ENCODE measurements at regions not wholly inside any gene's neighbourhood (a gene's known extent, or its start where the extent isn't known, plus 50 kb on each side); places are given as distances from the start of the nearest gene placed in this dataset.
"Not testable (repeated sequence)": the region's sequence is repeated elsewhere in the genome, so short reads cannot be mapped to it uniquely, and the experiment has no call there.

DNA sequence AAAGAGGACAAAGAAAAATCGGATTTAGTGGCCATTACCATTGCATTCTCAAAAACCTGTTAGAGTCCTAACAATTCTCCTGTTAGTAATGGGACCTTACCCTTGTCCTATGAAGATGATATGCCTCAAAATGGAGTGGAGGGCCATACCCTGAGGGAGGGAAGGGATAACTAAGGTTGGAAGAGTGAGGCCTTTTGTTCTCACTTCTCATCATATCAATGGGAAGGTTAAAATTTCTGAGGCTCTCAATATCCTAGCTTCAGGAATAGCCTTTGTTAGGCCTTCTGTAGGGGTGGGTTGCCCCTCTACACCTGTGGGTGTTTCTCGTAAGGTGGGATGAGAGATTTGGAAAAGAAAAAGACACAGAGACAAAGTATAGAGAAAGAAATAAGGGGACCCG lies 109.4 kb upstream of the SGIP1 start:
- DNase-seq (ENCODE audit: low spot score): not testable (repeated sequence)

GRCh38 chr1:66426239-66426853 lies 107.6 kb upstream of the SGIP1 start:
- DNase-seq (ENCODE audit: low spot score): no peak

DNA sequence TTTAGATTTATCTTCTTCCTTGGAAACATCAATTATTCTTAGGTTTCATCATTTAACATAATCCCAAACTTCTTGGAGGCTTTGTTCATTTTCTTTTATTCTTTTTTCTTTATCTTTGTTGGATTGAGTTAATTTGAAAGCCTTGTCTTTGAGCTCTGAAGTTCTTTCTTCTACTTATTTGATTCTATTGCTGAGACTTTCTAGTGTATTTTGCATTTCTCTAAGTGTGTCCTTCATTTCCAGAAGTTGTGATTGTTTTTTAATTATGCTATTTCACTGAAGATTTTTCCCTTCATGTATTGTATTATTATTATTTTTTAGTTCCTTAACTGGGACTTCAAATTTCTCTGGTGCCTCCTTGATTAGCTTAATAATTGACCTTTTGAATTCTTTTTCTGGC lies 103.1 kb upstream of the SGIP1 start:
- not testable (repeated sequence) for DNase-seq (ENCODE audit: low spot score)

DNA sequence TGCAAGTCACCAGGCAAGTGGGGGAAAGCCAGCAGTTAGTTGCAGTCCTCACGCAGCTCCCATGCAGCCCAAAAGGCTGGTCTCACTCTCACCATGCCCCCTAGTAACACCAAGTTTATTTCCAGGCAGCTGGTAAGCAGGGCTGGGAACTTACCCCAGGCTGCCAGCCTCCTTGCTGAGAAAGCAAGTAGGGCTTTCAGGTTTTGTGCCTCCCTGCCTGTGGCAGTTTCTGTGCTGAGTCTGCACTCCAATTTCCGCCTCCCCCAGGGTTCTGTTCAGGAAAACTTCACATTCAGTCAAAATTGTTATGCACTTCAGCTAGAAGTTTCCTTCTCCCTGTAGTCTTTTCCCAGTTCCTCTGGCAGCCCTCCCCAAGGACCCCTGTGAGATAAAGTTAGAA lies 102.0 kb upstream of the SGIP1 start:
- no peak for DNase-seq (ENCODE audit: low spot score)

DNA sequence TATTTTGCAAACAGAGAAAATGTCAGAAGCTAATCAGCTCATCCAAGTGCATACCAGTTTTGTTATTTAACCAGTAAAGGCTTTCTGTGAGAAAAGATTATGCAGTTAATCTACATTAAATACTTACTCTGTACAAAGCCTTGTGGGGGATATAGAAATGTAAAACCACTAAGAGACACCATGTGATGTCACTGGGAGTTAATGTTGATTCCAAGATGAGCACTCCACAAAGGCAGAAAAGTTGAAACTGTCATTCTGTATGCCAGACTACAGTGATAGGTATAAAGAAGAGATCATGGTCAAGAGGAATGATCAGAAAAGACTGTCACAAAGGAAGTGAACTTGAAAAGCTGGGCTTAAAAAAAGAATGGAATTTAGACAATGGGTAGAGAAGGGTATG lies 100.3 kb upstream of the SGIP1 start:
- no peak for DNase-seq (ENCODE audit: low spot score)

DNA sequence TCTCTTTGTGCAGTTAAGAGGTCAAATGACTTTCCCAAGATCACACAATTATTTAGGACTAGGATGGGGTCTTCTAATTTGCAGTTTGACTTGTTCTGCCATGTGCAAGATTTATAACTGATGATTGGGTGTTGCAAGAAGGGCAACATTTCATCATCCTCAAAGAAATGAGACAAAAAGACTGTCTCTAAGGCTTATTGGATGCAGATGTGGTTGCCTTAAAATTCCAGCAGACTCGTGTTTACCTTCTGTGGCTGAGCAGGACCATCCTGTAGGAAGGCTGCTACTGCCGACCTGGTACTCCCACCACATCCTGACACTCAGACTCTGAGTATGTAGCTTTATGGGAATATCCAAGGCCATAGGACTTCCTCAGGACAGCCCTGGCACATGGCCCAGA lies 99.9 kb upstream of the SGIP1 start:
- DNase-seq (ENCODE audit: low spot score): no peak

DNA sequence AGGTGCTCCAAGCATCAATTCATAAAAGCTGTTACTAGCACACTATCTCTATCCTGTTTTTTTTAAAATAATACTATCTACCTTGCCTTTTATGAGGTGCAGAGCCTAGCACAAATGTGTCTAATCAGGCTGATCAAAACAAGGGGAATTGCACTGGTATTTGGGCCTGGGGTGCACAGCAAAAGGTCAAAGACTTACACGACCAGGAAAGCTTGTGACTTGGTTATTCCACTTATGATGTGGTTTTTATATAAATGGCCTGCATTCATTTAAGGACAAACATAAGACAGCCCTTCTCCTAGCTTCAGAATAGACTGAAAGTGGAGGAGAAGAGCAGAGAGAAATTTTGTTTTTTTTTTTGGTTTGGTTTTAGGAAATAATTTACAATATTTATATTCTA lies 98.4 kb upstream of the SGIP1 start:
- DNase-seq (ENCODE audit: low spot score): no peak

DNA sequence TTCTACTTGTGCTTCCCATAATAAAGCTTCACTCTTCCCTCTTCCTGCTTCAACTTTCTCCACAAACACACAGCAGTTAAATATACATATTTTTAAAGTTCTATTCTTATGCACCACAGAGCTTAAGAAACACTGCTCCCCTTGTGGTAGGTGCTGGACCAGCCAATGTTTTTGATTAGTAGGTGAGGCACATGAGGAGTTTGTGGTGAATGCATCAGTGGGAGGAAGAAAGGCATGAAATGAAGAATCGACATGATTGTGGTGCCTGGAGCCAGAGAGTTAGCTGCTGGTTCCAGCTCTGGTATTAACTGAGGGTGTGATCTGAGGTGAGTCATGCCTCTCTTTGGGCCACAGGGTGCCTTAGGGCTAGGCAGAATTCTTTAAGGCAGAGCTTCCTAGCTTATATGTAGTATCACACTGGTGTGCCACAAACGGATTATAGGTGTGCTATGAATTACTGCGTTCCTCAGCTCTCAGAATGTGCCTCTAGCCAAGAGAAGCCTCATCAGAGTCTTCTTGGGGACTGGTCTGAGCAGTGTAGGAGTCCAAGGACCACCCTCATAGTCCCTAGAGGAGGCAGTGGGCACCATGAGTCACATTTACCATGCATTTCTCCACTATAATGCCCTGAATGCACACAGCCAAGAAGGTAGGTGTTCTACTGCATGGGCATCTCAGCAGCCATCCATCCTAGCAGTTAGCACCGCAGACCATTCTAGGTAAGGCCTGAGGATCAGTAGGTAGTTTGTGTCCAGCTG lies 97.4 kb upstream of the SGIP1 start:
- no peak for DNase-seq (ENCODE audit: low spot score)

DNA sequence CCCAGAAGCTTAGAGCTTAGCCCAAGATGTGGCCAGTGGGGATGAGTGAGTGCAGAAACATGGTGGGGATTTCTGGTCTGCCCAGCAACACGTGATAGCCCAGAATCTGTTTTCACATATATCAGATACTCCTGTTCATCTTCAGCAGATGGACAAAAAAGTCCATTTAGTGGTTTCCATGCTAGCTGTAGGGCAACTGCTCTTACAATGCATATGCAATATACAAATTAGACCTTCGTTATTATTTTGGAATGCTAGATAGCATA lies 96.9 kb upstream of the SGIP1 start:
- no peak for DNase-seq (ENCODE audit: low spot score)

GRCh38 chr1:66438062-66438461 lies 95.9 kb upstream of the SGIP1 start:
- no peak for DNase-seq (ENCODE audit: low spot score)

GRCh38 chr1:66438501-66438900 lies 95.5 kb upstream of the SGIP1 start:
- DNase-seq (ENCODE audit: low spot score): no peak

- no peak for DNase-seq (ENCODE audit: low spot score)
Measured at GRCh38 chr1:66439031-66439740, 94.8 kb upstream of the SGIP1 start.

GRCh38 chr1:66443793-66444192 lies 90.2 kb upstream of the SGIP1 start:
- DNase-seq (ENCODE audit: low spot score): no peak

GRCh38 chr1:66444438-66445265 lies 89.3 kb upstream of the SGIP1 start:
- no peak for DNase-seq (ENCODE audit: low spot score)

DNA sequence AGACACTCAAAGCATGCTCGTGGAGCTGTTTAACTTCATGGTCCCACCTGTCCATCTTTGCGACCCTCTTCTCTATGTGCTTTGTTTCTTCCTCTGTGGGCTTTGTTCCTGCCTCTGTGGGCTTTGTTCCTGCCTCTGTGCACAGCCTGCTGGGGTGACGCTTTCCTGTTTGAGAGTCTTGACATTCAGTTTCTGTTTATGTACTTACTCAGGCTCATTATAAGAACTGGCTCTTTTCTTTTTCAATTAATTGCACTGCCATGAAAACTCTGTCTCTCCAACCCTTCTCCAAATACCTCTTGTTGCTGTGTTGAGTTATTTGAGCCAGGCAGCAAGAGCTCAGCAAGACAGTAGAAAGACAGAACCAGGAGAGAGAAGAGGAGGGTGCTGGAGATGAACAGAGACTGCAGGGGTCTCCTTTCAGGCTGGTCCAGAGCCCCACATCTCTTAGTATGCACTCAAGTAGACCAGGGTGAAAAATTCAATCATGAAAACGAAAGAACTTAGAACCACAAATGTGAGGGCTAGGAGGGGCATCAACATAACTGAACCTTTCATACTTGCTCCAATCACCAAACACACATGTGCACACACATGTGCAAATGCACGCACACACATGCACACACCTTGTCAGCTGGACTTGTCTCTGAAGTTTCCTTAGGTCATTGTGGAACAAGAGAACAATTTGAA lies 88.3 kb upstream of the SGIP1 start:
- no peak for DNase-seq (ENCODE audit: low spot score)

GRCh38 chr1:66446261-66447001 lies 87.5 kb upstream of the SGIP1 start:
- peak; percentile 42 for DNase-seq (ENCODE audit: low spot score)

GRCh38 chr1:66450043-66450514 lies 83.9 kb upstream of the SGIP1 start:
- no peak for DNase-seq (ENCODE audit: low spot score)

- DNase-seq (ENCODE audit: low spot score): no peak
Measured at GRCh38 chr1:66450847-66451246, 83.1 kb upstream of the SGIP1 start.

DNA sequence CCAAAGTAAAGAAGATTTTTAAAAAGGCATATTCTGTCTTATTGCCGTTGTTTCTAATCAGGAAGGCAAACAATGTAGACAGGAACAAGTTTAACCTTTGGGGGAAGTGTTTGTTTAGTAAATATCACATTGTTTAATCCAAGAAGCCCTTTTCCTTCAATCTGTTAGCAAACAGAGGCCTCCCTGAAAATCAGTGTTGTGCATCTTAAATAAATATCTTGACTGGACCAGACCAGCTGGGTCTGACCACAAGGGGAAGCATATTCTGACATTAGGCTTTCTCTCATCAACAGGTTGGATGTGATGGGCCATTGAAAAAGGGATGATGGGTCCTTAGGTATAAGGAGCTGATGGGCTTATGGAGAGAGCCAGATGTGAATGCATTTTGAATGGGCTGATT lies 81.8 kb upstream of the SGIP1 start:
- no peak for DNase-seq (ENCODE audit: low spot score)

GRCh38 chr1:66452982-66453381 lies 81.0 kb upstream of the SGIP1 start:
- DNase-seq (ENCODE audit: low spot score): no peak

- no peak for DNase-seq (ENCODE audit: low spot score)
Measured at GRCh38 chr1:66455446-66455845, 78.5 kb upstream of the SGIP1 start.
